CD4-positive, alpha-beta T cell treated with Interferon gamma for 1 hour (primary cell): ENCODE measurements at regions not wholly inside any gene's neighbourhood (a gene's known extent, or its start where the extent isn't known, plus 50 kb on each side); places are given as distances from the start of the nearest gene placed in this dataset.
"Not testable (repeated sequence)": the region's sequence is repeated elsewhere in the genome, so short reads cannot be mapped to it uniquely, and the experiment has no call there.

Experiments used
- DNase-seq: peaks from one replicate; pipeline ENCODE4 v3.0.0-alpha.2; 2020

GRCh38 chr11:122439866-122440810 lies 215.4 kb upstream of the UBASH3B start:
- no peak for DNase-seq

GRCh38 chr11:122436188-122436555 lies 219.3 kb upstream of the UBASH3B start:
- DNase-seq, result no peak

DNA sequence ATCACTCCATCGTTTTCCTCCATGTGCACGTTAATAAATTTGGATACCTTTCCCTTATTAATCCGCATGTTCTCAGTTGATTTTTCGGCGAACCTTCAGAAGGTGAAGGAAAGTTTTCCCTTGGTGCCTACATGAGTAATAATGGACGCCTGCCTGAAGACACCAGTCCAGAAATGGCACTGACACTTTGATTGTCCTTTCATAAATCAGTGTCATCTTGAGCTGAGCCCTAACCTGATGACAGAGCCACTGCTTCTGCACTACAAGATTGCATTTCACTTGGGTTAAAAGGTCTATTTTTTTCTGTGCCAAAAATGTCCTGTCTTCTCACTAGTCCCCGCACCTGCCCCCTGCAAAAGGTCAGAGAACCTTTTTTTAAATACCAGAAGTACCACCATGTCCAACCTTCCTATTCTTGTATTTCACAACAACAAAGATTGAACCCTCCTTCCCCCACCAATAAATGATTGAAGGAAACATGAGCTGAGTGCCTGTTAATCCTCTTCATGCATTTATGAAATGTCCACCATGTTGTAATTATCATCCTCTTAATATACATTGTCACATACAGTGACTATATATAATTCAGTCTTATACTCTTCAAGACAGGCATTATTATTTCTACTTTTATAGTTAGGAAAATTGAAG lies 219.9 kb upstream of the UBASH3B start:
- DNase-seq, result no peak

DNA sequence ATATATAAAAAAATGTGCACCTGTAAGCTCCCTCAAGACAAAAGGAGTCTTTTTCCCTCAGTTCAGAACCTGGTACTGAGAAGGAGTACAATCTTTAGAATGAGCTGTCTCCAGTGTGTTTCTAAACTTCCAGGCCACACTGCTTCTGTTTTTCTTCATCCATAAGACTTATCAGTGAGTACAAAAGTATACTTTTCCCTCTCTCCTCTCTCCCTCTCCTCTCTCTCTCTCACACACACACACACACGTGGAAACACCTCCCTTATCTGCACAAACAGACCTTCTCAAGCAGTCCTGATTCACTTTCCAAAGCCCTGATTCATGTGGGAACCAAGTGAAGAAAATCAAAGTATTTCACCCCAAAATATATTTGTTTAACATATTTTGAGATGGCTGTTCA lies 220.7 kb upstream of the UBASH3B start:
- DNase-seq, result no peak

DNA sequence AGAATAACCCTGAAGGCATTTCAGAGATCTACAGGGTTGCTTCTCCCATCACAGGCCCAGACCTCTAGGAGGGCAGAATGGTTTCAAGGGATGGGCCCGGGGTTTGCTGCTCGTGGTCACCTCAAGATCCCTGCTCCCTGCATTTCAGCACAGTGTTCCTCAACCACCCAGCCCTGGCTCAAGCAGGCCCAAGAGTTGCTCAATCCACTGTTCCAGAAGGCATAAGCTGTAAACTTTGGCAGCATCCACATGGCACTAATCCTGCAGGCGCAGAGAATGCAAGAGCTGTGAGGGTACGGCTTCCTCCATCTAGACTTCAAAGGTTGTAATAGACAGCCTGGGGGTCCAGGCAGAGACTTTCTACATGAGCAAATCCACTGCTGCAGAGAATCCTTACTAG lies 225.0 kb upstream of the UBASH3B start:
- DNase-seq, result no peak

- DNase-seq, result no peak
Measured at GRCh38 chr11:122426073-122426472, 229.4 kb upstream of the UBASH3B start.

- no peak for DNase-seq
Measured at GRCh38 chr11:122424636-122425035, 230.9 kb upstream of the UBASH3B start.

DNA sequence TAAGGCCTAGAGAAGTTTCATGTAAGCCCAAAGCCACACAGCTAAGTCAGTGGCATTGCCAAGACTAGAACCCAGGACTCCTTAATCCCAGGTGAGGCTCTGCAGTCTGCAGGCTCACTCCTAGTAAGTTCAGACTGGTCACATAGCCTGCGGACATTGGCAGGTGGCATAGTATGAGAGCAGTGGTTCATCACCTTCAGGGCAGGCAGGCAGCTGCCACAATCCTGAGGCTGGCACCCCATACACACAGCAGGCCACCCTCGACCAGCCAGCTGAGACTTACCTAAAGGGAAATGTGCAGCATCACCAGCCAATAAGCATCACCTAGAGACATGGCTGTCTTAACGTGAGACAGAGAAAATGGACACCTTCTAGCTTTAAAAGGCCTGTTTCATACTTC lies 231.6 kb upstream of the UBASH3B start:
- no peak for DNase-seq

- no peak for DNase-seq
Measured at GRCh38 chr11:122423273-122423672, 232.2 kb upstream of the UBASH3B start.

DNA sequence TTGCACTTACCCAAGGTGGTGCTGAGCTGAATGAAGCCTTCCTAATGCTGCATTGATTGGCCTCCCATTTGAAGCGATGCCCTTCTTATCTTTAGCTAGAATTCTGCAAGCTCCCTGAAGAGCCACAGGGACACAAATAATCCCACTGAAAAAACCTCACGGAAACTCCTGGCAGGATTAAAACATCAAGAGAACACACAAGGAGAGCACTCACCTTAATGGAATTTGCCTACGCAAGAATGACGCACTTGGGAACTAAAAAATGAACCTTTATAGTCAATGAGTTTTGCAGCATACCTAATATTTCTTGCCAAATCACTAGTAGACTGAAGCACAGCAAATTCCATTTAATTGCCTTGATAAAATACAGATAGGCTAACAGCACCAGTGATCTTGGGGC lies 232.8 kb upstream of the UBASH3B start:
- no peak for DNase-seq

GRCh38 chr11:122421702-122422101 lies 233.8 kb upstream of the UBASH3B start:
- no peak for DNase-seq

DNA sequence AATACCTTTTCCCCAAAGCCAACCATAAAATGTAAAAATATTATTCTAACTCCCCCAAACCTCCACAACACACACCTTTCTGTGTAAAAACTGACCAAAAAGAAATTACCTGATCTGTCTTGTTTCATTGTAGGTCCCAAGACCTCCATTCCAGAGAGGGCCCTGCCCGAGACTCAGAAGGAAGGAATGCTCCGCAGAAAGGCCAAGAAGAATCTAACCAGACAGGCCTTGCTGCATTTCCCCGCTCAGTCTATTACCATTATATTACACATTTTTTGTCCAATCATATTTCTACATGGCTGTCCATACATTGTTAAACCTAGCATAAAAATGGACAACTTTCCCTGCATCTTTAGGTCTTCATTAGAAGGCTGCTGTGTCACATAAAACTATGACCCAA lies 237.5 kb upstream of the UBASH3B start:
- no peak for DNase-seq

DNA sequence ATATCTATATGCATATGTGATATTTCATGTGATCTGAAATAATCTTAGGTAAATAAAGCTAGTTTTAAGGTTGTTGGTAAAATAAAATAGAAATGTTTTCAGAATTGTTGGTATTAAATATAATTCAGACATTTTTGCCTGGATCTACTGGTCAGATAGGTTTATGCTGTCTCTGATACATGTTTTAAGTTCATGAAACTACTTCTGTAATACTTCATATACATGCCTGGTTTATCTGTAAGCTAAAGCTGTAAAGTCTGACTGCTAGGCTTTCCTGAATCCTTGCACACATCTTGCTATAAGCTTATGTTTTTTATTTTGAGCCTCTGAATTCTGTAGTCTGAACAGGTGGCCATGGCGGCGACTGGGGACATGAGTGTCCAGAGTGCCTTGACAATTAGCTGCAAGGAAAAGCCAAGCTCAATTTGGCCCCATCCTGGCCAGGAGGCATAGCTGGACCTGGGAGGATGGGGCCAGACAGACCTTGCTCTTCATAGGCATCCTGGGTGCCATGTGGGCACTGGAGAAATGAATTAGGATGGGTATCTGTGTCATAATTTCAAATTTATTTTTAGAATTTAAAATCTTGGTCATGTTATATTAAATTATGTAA lies 241.0 kb upstream of the UBASH3B start:
- DNase-seq, result no peak

- DNase-seq, result no peak
Measured at GRCh38 chr11:122413677-122414076, 241.8 kb upstream of the UBASH3B start.

GRCh38 chr11:122412581-122412980 lies 242.9 kb upstream of the UBASH3B start:
- no peak for DNase-seq

- no peak for DNase-seq
Measured at GRCh38 chr11:122406466-122406865, 249.1 kb upstream of the UBASH3B start.

DNA sequence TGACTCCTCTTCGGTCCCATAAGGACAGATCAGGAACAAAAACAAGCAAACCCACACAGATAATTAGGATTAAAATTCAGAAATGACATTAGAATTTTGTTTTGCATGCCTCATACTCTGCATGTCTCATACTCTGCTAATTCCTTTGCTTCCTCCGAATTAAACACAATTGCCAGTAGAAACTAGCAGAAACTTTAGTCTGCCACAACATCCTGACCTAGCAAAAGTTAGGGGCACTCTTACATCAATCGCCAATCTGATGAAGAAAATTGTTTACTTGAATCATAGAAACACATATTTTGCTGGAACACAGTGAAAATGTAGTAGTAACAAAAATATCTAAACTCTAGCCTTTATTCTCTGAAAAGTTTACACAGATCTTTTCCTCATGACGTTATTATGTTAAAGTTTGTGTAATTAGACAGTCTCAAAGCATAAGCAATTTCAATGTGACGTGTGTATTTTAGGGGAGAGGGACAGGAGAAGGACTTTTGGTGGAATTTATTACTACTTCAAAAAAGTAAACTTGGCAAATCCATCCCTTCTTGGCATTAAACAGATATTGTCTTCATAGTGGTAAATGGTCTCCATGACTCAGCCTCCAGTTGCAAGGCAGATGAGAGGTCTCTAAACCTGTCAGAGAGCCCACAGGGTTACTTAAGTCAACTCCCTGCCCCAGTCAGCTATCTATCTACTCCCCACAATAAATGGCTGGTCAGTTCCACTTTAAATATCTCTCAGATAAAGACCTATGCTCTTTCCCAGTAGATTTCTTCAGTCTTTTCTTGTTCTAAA lies 249.8 kb upstream of the UBASH3B start:
- DNase-seq, result no peak

DNA sequence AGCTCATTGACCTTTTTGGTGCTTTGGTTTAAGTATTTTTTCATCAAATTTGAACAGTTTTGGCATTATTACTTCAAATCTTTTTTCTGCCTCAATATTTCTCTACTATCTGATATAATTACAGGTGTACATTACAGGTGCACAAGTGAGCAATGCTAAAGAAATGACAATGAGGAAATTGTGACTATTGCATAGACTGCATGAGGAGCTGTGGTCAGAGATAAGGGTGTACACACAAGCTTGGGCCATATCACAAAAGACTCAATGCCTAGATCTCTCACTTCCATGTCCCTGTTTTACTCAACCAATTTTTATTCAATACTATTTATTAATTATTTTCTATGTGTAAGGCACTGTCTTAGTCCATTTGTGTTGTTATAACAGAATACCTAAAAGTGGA lies 251.0 kb upstream of the UBASH3B start:
- no peak for DNase-seq

DNA sequence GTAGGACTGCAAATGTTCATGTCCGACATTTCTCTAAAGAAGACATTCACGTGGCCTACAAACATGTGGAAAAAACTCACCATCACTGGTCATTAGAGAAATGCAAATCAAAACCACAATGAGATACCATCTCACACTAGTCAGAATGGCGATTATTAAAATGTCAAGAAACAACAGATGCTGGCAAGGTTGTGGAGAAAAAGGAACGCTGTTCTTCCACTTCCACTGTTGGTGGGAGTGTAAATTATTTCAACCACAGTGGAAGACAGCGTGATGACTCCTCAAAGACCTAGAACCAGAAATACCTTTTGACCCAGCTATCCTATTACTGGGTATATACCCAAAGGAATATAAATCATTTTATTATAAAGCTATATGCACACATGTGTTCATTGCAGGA lies 253.9 kb upstream of the UBASH3B start:
- not testable (repeated sequence) for DNase-seq

DNA sequence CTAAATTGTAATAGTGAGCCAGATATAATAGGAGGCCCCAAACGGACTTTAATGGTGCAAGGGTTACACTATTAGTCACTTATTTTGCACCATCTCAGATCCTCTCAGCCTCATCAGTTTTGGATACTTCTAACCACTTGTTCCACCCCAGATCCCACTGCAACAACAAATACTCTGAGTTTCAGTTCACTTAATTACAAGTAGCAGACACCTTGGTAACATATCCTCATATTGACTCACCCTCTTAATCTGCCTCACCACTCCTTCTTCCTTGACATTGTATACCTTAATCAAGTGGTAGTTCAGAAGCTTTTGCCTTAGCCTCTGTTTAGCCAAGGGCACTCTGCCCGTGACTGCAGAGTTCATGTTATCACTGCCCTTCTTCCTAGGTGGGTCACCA lies 256.1 kb upstream of the UBASH3B start:
- no peak for DNase-seq

DNA sequence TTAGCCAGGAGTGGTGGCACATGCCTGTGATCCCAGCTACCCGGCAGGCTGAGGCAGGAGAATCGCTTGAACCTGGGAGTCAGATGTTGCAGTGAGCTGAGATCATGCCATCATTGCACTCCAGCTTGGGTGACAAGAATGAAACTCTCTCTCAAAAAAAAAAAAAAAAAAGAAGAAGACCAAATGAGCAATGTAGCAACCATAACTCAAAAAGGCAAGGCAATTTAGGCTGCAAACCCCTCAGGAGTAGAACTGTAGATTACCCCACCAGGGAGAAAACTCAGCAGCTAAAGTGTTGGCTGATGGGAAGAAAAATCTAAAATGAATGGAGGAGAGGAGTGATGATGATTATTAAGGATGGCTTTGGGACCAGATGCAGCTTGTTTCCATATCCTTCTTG lies 256.7 kb upstream of the UBASH3B start:
- DNase-seq, result no peak

GRCh38 chr11:122398167-122398566 lies 257.4 kb upstream of the UBASH3B start:
- DNase-seq, result no peak

- DNase-seq, result no peak
Measured at GRCh38 chr11:122395282-122395681, 260.2 kb upstream of the UBASH3B start.
